Keratinocyte (primary cell): ENCODE measurements at regions not wholly inside any gene's neighbourhood (a gene's known extent, or its start where the extent isn't known, plus 50 kb on each side); places are given as distances from the start of the nearest gene placed in this dataset.

ENCODE experiments used
- DNase-seq: peaks from one replicate; pipeline ENCODE4 v3.0.0-alpha.2; 2011; ENCODE audit warnings: low read depth, missing footprints, low spot score
- FAIRE-seq: peaks from 2 replicates; lab custom pipeline; 2011; peaks lifted over from hg19 to GRCh38; lab: Jason Lieb, UNC
- H2AFZ ChIP-seq: 2 replicates; pipeline ENCODE4 v1.6.0; 2012; ENCODE audit warnings: low read length, control low read depth, inconsistent platforms; ENCODE audit not compliant: control insufficient read depth
- H3K27ac ChIP-seq: 2 replicates; pipeline ENCODE4 v1.5.1; 2011; ENCODE audit warnings: low read length; ENCODE audit not compliant: control insufficient read depth, insufficient read depth
- H3K27me3 ChIP-seq: 3 replicates; pipeline ENCODE4 v1.6.0; 2011; ENCODE audit warnings: low read length; ENCODE audit not compliant: control insufficient read depth, insufficient read depth; ENCODE audit errors: extremely low read depth
- H3K36me3 ChIP-seq, 2 experiments: 2 replicates in 1 of 2; 3 replicates in 1 of 2; pipeline ENCODE4 v1.5.1; 2011; ENCODE audit warnings: low read length in 2 of 2, mild to moderate bottlenecking in 1 of 2; ENCODE audit not compliant: control insufficient read depth in 2 of 2, insufficient read depth in 2 of 2; ENCODE audit errors: extremely low read depth in 1 of 2
- H3K4me1 ChIP-seq: 3 replicates; pipeline ENCODE4 v1.5.1; 2011; ENCODE audit warnings: low read length; ENCODE audit not compliant: control insufficient read depth, insufficient read depth; ENCODE audit errors: extremely low read depth
- H3K4me2 ChIP-seq: 3 replicates; pipeline ENCODE4 v1.6.0; 2011; ENCODE audit warnings: low read depth, low read length; ENCODE audit not compliant: control insufficient read depth, insufficient read depth; ENCODE audit errors: extremely low read depth
- H3K4me3 ChIP-seq, 3 experiments: fragments of 200-600 bp in 1 of 3; sonication (generic) in 1 of 3; 2 replicates in 2 of 3; 3 replicates in 1 of 3; pipeline ENCODE4 v1.5.1; 2011 to 2016; ENCODE audit warnings: low read length in 3 of 3, mild to moderate bottlenecking in 3 of 3, control low read depth in 2 of 3, inconsistent platforms in 1 of 3, low read depth in 1 of 3, mixed read lengths in 1 of 3, mixed run types in 1 of 3, moderate library complexity in 1 of 3; ENCODE audit not compliant: control insufficient read depth in 2 of 3, insufficient read depth in 2 of 3; ENCODE audit errors: extremely low read depth in 1 of 3
- H3K79me2 ChIP-seq: 2 replicates; pipeline ENCODE4 v1.6.0; 2012; ENCODE audit warnings: low read length; ENCODE audit not compliant: control insufficient read depth, insufficient read depth
- H3K9ac ChIP-seq: 3 replicates; pipeline ENCODE4 v1.6.0; 2011; ENCODE audit warnings: low read length; ENCODE audit not compliant: control insufficient read depth, insufficient read depth; ENCODE audit errors: extremely low read depth
- H3K9me1 ChIP-seq: 3 replicates; pipeline ENCODE4 v1.6.0; 2011; ENCODE audit warnings: low read length; ENCODE audit not compliant: control insufficient read depth, insufficient read depth; ENCODE audit errors: extremely low read depth
- H3K9me3 ChIP-seq: 2 replicates; pipeline ENCODE4 v1.5.1; 2012; ENCODE audit warnings: low read depth, low read length; ENCODE audit not compliant: control insufficient read depth
- H4K20me1 ChIP-seq: 3 replicates; pipeline ENCODE4 v1.6.0; 2011; ENCODE audit warnings: low read length; ENCODE audit not compliant: control insufficient read depth, insufficient read depth; ENCODE audit errors: extremely low read depth
- CTCF ChIP-seq, 3 experiments: IDR thresholded peaks in 1 of 3; conservative IDR thresholded peaks in 1 of 3; optimal IDR thresholded peaks in 1 of 3; 2 replicates in 2 of 3; 3 replicates in 1 of 3; pipeline versions ENCODE3 to v1.5.1; 2011; ENCODE audit warnings: low read length in 3 of 3, mild to moderate bottlenecking in 3 of 3, moderate library complexity in 2 of 3, control low read depth in 1 of 3, inconsistent platforms in 1 of 3; ENCODE audit not compliant: insufficient read depth in 2 of 3; ENCODE audit errors: extremely low read depth in 1 of 3
- EZH2 ChIP-seq: IDR thresholded peaks from one replicate; pipeline ENCODE4 v1.6.1; 2012; ENCODE audit warnings: inconsistent platforms, mild to moderate bottlenecking, low read length, moderate library complexity
- dilution Hi-C: fragments of 300-500 bp; cut with MboI; formaldehyde crosslinking; loops from one replicate; pipeline ENCODE4 v1.7.0; 2020; ENCODE audit warnings: low sequenced_read_pairs; ENCODE audit not compliant: extremely low pct_ligation_motif_present

- Histone ChIP-seq H3K4me3 (no peak overlapping the region), H4K20me1 (no peaks in the 10 kb centered on the region), H3K27ac (no peak overlapping the region), H3K9ac (no peak overlapping the region), H3K79me2 (no peaks in the 10 kb centered on the region), H3K4me2 (no peak overlapping the region), H3K9me1 (no peaks in the 10 kb centered on the region), H2AFZ (no peak overlapping the region), H3K27me3 (no peaks in the 10 kb centered on the region), H3K9me3 (no peaks in the 10 kb centered on the region), H3K4me1 (peaks cover 6% of the 10 kb centered on the region), H3K36me3 (no peaks in the 10 kb centered on the region)
- dilution Hi-C loops: loop anchor here (25.0 kb wide), 1 partner anchor 365 kb away; no protein-coding TSS in a partner anchor
- DNase-seq (no peak), FAIRE-seq (no peak)
- TF ChIP-seq CTCF (optimal IDR thresholded peaks at IDR 0.05 in 1 of 3, IDR thresholded peaks at IDR 0.05 in 1 of 3, conservative IDR thresholded peaks at IDR 0.05 in 1 of 3; ENCODE audit: extremely low read depth in 1 of 3, insufficient read depth in 2 of 3, low read length in 3 of 3) (no peak), EZH2 (no peak)
These were observed 379.1 kb upstream of the KIF2A start for GRCh38 chr5:61926911-61927310.

- TF ChIP-seq CTCF (optimal IDR thresholded peaks at IDR 0.05 in 1 of 3, IDR thresholded peaks at IDR 0.05 in 1 of 3, conservative IDR thresholded peaks at IDR 0.05 in 1 of 3; ENCODE audit: extremely low read depth in 1 of 3, insufficient read depth in 2 of 3, low read length in 3 of 3) (no peak), EZH2 (no peak)
- no peak overlapping the region for H3K27ac ChIP-seq
- dilution Hi-C loops: loop anchor here (25.0 kb wide), 1 partner anchor 369 kb away; no protein-coding TSS in a partner anchor
- no peaks in the 10 kb centered on the region for H3K36me3 ChIP-seq
- no peak for FAIRE-seq
- no peaks in the 10 kb centered on the region for H3K27me3 ChIP-seq
- no peak for DNase-seq
- H3K79me2 ChIP-seq: no peaks in the 10 kb centered on the region
- H3K4me3 ChIP-seq: no peak overlapping the region
- no peak overlapping the region for H2AFZ ChIP-seq
- no peaks in the 10 kb centered on the region for H4K20me1 ChIP-seq
- no peak overlapping the region for H3K9ac ChIP-seq
- H3K9me3 ChIP-seq: no peaks in the 10 kb centered on the region
- no peak overlapping the region for H3K4me2 ChIP-seq
- peaks cover 7% of the 10 kb centered on the region for H3K4me1 ChIP-seq
- H3K9me1 ChIP-seq: no peaks in the 10 kb centered on the region
These were observed 374.8 kb upstream of the KIF2A start for GRCh38 chr5:61931236-61931635.
